Uterus (tissue), 2 donors: ENCODE measurements at regions not wholly inside any gene's neighbourhood (a gene's known extent, or its start where the extent isn't known, plus 50 kb on each side); places are given as distances from the start of the nearest gene placed in this dataset.

Experiments used
- POLR2A ChIP-seq, 2 donors: fragments of 450-650 bp; IDR thresholded peaks; one replicate each; pipeline ENCODE4 v1.6.1; 2016; ENCODE audit warnings: antibody characterized with exemption in 2 of 2, mild to moderate bottlenecking in 1 of 2, moderate library complexity in 1 of 2
- TF ChIP-seq, protein P1 (sequence below), 4 experiments: fragments of 200-600 bp in 2 of 4; fragments of 450-650 bp in 2 of 4; sonication (generic) in 2 of 4; IDR thresholded peaks; one replicate each; pipeline ENCODE4 v1.5.1; 2016 to 2019; ENCODE audit warnings: antibody characterized with exemption in 4 of 4, mild to moderate bottlenecking in 2 of 4, moderate library complexity in 1 of 4

DNA sequence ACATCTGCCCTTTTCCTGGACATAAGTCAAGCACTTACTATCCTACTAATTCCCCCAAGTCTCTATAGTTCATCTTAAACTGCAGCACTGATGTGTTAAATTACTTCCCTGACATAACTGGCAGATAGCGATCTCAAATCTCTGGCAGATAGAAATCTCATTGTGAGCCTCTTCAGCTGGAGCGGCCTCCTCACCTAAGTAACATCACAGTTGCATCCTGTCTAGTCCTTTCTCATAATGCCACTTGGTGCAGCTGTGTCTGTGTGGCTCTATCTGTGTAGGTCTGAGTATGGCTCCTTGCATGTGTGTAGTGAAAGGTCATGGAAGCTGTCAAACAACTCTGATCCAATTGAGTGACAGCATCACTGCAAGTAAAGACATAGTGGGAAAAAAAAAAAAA lies 53.6 kb upstream of the FST start:
- TF ChIP-seq, protein P1, sequence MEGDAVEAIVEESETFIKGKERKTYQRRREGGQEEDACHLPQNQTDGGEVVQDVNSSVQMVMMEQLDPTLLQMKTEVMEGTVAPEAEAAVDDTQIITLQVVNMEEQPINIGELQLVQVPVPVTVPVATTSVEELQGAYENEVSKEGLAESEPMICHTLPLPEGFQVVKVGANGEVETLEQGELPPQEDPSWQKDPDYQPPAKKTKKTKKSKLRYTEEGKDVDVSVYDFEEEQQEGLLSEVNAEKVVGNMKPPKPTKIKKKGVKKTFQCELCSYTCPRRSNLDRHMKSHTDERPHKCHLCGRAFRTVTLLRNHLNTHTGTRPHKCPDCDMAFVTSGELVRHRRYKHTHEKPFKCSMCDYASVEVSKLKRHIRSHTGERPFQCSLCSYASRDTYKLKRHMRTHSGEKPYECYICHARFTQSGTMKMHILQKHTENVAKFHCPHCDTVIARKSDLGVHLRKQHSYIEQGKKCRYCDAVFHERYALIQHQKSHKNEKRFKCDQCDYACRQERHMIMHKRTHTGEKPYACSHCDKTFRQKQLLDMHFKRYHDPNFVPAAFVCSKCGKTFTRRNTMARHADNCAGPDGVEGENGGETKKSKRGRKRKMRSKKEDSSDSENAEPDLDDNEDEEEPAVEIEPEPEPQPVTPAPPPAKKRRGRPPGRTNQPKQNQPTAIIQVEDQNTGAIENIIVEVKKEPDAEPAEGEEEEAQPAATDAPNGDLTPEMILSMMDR (IDR thresholded peaks at IDR 0.05), result no peak
- TF ChIP-seq POLR2A (IDR thresholded peaks at IDR 0.05), result no peak
